KBM-7 (cell line): ENCODE measurements at regions not wholly inside any gene's neighbourhood (a gene's known extent, or its start where the extent isn't known, plus 50 kb on each side); places are given as distances from the start of the nearest gene placed in this dataset.

Experiments used
- DNase-seq: peaks from one replicate; pipeline ENCODE4 v3.0.0-alpha.2; 2015
- in situ Hi-C: fragments of 300-500 bp; cut with MboI; formaldehyde crosslinking; loops from 2 replicates; pipeline ENCODE4 v1.14.3; 2020; ENCODE audit warnings: low sequenced_read_pairs, low pct_unique_long_range_greater_than_20kb, mixed read lengths

DNA sequence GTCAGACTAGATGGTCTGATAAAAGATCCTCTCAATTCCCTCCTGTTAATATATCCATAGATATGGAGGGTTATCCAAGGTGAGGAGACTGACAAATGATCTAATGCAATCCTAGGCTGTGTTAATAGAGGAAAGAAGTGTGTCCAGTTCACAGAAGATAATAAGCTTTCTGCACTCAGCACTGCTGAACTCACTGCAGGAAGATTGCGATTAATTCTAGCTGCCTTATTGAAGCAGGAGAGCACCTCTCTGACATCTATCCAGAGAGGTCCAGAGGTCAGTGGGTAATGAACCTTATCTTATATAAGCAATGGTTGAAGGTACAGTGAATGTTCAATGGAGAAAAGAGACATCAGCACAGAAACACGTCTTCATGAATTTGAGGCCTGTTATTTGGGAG lies 75.9 kb upstream of the SLC10A2 start:
- in situ Hi-C loops: loop anchor here (25.0 kb wide), 1 partner anchor 230 kb away; no protein-coding TSS in a partner anchor
- no peak for DNase-seq

DNA sequence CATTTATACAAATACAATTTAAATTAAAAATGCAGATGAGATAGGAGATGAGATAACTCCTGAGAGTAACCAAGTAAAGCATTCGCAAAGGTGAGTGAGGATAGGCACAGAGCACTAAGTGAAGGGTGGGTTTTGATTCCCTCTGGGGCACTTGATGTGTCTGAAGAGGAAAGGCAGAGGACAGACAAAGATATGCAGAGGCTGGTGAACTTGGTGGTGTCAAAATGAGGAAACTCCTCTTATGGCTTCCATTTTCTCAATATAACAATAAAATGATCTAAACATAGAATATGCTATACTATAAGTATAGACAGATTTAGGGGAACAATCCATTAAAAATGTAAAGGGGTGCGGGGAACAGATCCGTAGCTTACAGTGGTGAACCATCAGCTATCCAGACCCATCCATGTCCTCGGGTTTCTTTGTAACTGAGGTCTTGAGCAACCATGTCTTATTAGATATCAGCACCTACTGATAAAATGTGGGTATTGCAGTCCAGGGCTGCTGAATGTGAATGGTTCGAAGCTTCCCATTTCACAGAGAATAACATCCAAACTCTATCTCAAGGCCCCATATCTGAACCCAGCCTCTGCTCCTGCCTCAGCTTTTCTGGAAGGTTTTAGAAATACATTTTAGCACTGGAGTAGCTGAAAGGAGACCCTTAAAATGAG lies 73.9 kb upstream of the SLC10A2 start:
- in situ Hi-C loops: loop anchor here (25.0 kb wide), 1 partner anchor 228 kb away; no protein-coding TSS in a partner anchor
- peak; percentile 32 for DNase-seq

DNA sequence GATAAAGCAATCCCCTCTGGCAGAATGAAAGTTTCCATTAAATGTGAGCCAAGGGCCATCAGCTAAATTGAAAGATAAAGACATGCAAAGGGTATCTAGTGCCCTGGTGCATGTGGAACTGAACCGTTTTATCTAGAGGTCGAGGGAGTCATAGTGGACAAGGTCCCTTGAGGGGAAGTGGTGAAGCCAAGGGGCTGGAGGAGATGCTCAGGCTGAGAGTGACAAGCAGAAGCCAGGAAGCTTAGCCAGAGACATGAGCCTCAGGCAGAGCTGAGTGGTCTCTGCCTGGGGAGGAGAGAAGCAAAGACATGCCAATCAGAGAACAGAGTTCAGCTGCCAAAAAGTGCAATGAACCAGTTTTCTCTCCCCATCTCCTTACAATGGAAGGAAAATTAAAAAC lies 68.1 kb upstream of the SLC10A2 start:
- DNase-seq: no peak
- in situ Hi-C loops: loop anchor here (25.0 kb wide), 1 partner anchor 222 kb away; no protein-coding TSS in a partner anchor

DNA sequence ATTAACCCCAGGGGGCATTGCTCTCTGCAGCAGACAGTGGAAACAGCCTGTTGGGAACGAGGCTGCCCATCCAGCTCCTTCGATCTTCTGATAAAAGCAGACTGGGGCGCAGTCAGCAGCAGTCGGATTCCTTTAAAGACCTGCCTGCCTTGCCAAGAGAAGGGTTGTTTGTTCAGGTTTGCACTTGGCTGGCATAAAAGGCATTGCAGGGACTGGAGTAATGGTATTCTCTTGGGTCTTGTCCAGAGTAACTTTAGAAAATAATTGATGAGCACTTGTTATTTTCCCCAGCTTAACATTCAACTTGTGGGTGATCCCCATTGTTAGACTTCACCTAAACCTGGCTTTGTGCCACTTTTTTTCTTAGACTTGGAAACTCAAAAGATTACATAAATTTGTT lies 67.3 kb upstream of the SLC10A2 start:
- in situ Hi-C loops: loop anchor here (25.0 kb wide), 1 partner anchor 221 kb away; no protein-coding TSS in a partner anchor
- DNase-seq: no peak

DNA sequence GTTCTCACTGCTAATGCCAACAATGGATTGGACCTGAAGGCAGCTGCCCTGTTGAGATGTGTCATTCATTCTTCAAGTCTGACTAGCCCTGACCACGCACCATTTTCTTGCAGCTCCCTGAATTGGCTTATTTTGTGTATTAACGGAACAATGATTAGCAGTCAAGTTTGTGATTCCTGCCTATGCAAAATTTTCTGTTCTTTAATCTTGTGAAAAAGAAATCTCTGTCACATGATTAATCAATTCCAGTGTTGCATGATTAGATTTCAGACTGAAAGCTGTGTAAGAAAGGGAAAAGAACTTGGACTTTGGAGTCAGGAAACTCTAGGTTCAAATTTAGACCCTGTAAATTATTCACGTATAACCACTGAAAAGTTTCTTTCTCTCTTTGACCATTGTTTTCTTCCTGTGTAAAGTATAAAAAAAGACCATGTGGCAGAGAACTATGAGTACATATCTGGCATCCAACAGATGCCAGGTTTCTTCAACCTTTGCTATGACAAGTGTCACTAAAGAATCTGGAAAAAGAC lies 64.5 kb upstream of the SLC10A2 start:
- in situ Hi-C loops: loop anchor here (25.0 kb wide), 1 partner anchor 218 kb away; no protein-coding TSS in a partner anchor

DNA sequence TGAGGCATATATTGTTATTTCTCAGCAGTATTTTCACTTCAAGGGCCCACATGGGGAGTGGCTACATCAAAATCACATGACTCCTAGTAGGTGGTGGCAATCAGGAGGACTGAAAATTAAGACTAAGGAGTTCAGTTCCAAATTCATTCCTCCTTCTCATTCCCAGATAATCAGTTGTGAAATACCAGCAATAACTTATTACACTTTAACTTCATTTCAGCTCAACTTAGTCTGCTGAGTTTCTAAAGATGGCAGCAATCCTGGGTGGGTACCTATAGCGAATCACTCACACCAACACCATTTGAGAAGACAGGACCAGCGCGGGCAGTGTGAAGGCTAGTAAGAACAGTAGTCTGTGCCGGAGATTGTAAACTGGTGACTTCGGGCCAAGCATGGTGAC lies 63.9 kb upstream of the SLC10A2 start:
- no peak for DNase-seq
- in situ Hi-C loops: loop anchor here (25.0 kb wide), 1 partner anchor 218 kb away; no protein-coding TSS in a partner anchor

More for the DNA sequence above, 64.5 kb upstream of the SLC10A2 start:
- DNase-seq: no peak
